ENCODE measurements at regions not wholly inside any gene's neighbourhood (a gene's known extent, or its start where the extent isn't known, plus 50 kb on each side); places are given as distances from the start of the nearest gene placed in this dataset.

GRCh38 chr17:77496401-77496801, 355.6 kb downstream of the SEC14L1 start:
- no peak overlapping the region for H3K27ac ChIP-seq
- no peak for DNase-seq
- peaks cover 65 to 99% (median 94%) of the 10 kb centered on the region in 4 donors for H3K36me3 ChIP-seq
- WGBS, 5 donors, result 86 to 94% (median 93%) methylated on average over 12 of the region's 12 CpGs
- no peak overlapping the region for H3K4me3 ChIP-seq
- H3K4me1 ChIP-seq, result peaks cover 0 to 15% (median 9%) of the 10 kb centered on the region in 4 donors
- H3K9me3 ChIP-seq, result no peaks in the 10 kb centered on the region
- intact Hi-C loops (cut with DNase I; ENCODE audit: low total_unique reads), result no loop called here
- no peak for TF ChIP-seq EP300 (IDR thresholded peaks at IDR 0.05)
- TF ChIP-seq CTCF (IDR thresholded peaks at IDR 0.05), result no peak
- no peak for TF ChIP-seq POLR2AphosphoS5 (IDR thresholded peaks at IDR 0.05)
- TF ChIP-seq POLR2A (IDR thresholded peaks at IDR 0.05), result no peak
- no peaks in the 10 kb centered on the region for H3K27me3 ChIP-seq

GRCh38 chr17:77496831-77497577, 356.2 kb downstream of the SEC14L1 start:
- no peak overlapping the region for H3K4me3 ChIP-seq
- DNase-seq, result no peak
- 85 to 94% (median 94%) methylated on average over 6 to 9 of the region's 9 CpGs for WGBS, 5 donors
- intact Hi-C loops (cut with DNase I; ENCODE audit: low total_unique reads), result no loop called here
- no peak overlapping the region for H3K27ac ChIP-seq
- H3K36me3 ChIP-seq, result peaks cover 62 to 99% (median 94%) of the 10 kb centered on the region in 4 donors
- no peak for TF ChIP-seq CTCF (IDR thresholded peaks at IDR 0.05)
- no peak for TF ChIP-seq POLR2A (IDR thresholded peaks at IDR 0.05)
- TF ChIP-seq POLR2AphosphoS5 (IDR thresholded peaks at IDR 0.05), result no peak
- no peak for TF ChIP-seq EP300 (IDR thresholded peaks at IDR 0.05)
- no peaks in the 10 kb centered on the region for H3K27me3 ChIP-seq
- no peaks in the 10 kb centered on the region for H3K9me3 ChIP-seq
- H3K4me1 ChIP-seq, result peaks cover 0 to 15% (median 9%) of the 10 kb centered on the region in 4 donors

GRCh38 chr17:77497578-77497934, 356.8 kb downstream of the SEC14L1 start:
- no peak for DNase-seq
- intact Hi-C loops (cut with DNase I; ENCODE audit: low total_unique reads), result no loop called here
- H3K9me3 ChIP-seq, result no peaks in the 10 kb centered on the region
- peaks cover 56 to 95% (median 89%) of the 10 kb centered on the region in 4 donors for H3K36me3 ChIP-seq
- TF ChIP-seq POLR2AphosphoS5 (IDR thresholded peaks at IDR 0.05) (no peak), EP300 (IDR thresholded peaks at IDR 0.05) (no peak), CTCF (IDR thresholded peaks at IDR 0.05) (no peak), POLR2A (IDR thresholded peaks at IDR 0.05) (no peak)
- WGBS, 5 donors, result 77 to 94% (median 90%) methylated on average over 8 of the region's 8 CpGs
- no peak overlapping the region for H3K27ac ChIP-seq
- H3K4me3 ChIP-seq, result no peak overlapping the region
- peaks cover 0 to 15% (median 9%) of the 10 kb centered on the region in 4 donors for H3K4me1 ChIP-seq
- H3K27me3 ChIP-seq, result no peaks in the 10 kb centered on the region

- no peak overlapping the region for H3K27ac ChIP-seq
- no peak for DNase-seq
- intact Hi-C loops (cut with DNase I; ENCODE audit: low total_unique reads), result no loop called here
- peaks cover 50 to 89% (median 82%) of the 10 kb centered on the region in 4 donors for H3K36me3 ChIP-seq
- peaks cover 0 to 15% (median 9%) of the 10 kb centered on the region in 4 donors for H3K4me1 ChIP-seq
- no peak overlapping the region for H3K4me3 ChIP-seq
- H3K27me3 ChIP-seq, result no peaks in the 10 kb centered on the region
- 81 to 90% (median 88%) methylated on average over 9 to 25 of the region's 25 CpGs for WGBS, 5 donors
- TF ChIP-seq CTCF (IDR thresholded peaks at IDR 0.05) (no peak), EP300 (IDR thresholded peaks at IDR 0.05) (no peak), POLR2A (IDR thresholded peaks at IDR 0.05) (no peak), POLR2AphosphoS5 (IDR thresholded peaks at IDR 0.05) (no peak)
- no peaks in the 10 kb centered on the region for H3K9me3 ChIP-seq
Measured at GRCh38 chr17:77498091-77498741, 357.4 kb downstream of the SEC14L1 start.

All from stomach (tissue), 8 donors.